Heart left ventricle (tissue), 16 donors: ENCODE measurements at regions not wholly inside any gene's neighbourhood (a gene's known extent, or its start where the extent isn't known, plus 50 kb on each side); places are given as distances from the start of the nearest gene placed in this dataset.
"Not testable (repeated sequence)": the region's sequence is repeated elsewhere in the genome, so short reads cannot be mapped to it uniquely, and the experiment has no call there.

ENCODE experiments used
- ATAC-seq, 4 donors: fragments of 200-7000 bp; cut with Tn5 transposase; one replicate each; pipeline ENCODE4 v1.9.1; 2020 to 2022; ENCODE audit warnings: moderate library complexity in 4 of 4, mild to moderate bottlenecking in 3 of 4, moderate number of reproducible peaks in 1 of 4
- DNase-seq, 5 donors: peaks; one replicate each; pipeline ENCODE4 v3.0.0-alpha.2; 2020
- H3K27ac ChIP-seq, 12 donors: fragments of 200-600 bp; sonication (generic) in 4 of 12; one replicate each; pipeline versions ENCODE4 v1.5.0 to v1.8.0; 2016 to 2022; ENCODE audit warnings: mild to moderate bottlenecking in 2 of 12
- H3K27me3 ChIP-seq, 9 donors: fragments of 200-600 bp; sonication (generic) in 2 of 9; one replicate each; pipeline versions ENCODE4 v1.5.1 to v1.8.0; 2016 to 2022; ENCODE audit warnings: mild to moderate bottlenecking in 3 of 9
- H3K36me3 ChIP-seq, 9 donors: fragments of 200-600 bp; sonication (generic) in 2 of 9; one replicate each; pipeline versions ENCODE4 v1.5.0 to v1.8.0; 2018 to 2022; ENCODE audit warnings: mild to moderate bottlenecking in 2 of 9
- H3K4me1 ChIP-seq, 12 donors: fragments of 200-600 bp; sonication (generic) in 4 of 12; one replicate each; pipeline versions ENCODE4 v1.5.0 to v1.8.0; 2016 to 2022; ENCODE audit warnings: mild to moderate bottlenecking in 3 of 12
- H3K4me3 ChIP-seq, 12 donors: fragments of 200-600 bp; sonication (generic) in 4 of 12; one replicate each; pipeline versions ENCODE4 v1.5.0 to v1.8.0; 2017 to 2022; ENCODE audit warnings: mild to moderate bottlenecking in 9 of 12, moderate library complexity in 4 of 12
- H3K9me3 ChIP-seq, 12 donors: fragments of 200-600 bp; sonication (generic) in 4 of 12; one replicate each; pipeline versions ENCODE4 v1.5.0 to v1.8.0; 2016 to 2022; ENCODE audit warnings: mild to moderate bottlenecking in 1 of 12
- POLR2A ChIP-seq, 2 donors: fragments of 450-650 bp; IDR thresholded peaks; one replicate each; pipeline ENCODE4 v1.6.1; 2017; ENCODE audit warnings: antibody characterized with exemption in 2 of 2, mild to moderate bottlenecking in 2 of 2, moderate library complexity in 2 of 2
- WGBS, 4 donors: extraction: QIAGEN DNeasy Blood & Tissue Kit in 2 of 4; methylation state at CpG; one replicate each; pipeline versions ENCODE4 v1.1.5 to v1.1.7; 2013 to 2018; 5-methylcytosine and 5-hydroxymethylcytosine counted together
- intact Hi-C, 10 donors: fragments of 100-400 bp; cut with DNase I; formaldehyde crosslinking; loops; one replicate each; pipeline versions ENCODE4 v1.11.1 to v1.14.2; 2022
- TF ChIP-seq, protein P1 (sequence below), 12 donors: fragments of 200-600 bp; sonication (generic) in 4 of 12; IDR thresholded peaks; one replicate each; pipeline versions ENCODE4 v1.5.0 to v1.8.0; 2018 to 2022; ENCODE audit warnings: antibody characterized with exemption in 12 of 12, mild to moderate bottlenecking in 5 of 12
- donor health status: ischemic (EF 13 %, LVEDD 7.1; RV severe dilation, severe dysfunction).
- donor health status: healthy with polysubstance abuse.
- donor health status: DM: no; HTN: yes; CAD: no.
- donor health status: DM: no; HTN: no; CAD: no.
- donor health status: ischemic (EF 25% LVEDD 6.9; RV normal size, moderate dysfunction).
- donor health status: ischemic (EF 25% LVEDD 5.7; RV mildly dilated, moderate dysfunction).
- donor health status: healthy.
- donor health status: DM: yes; HTN: yes; CAD: no.
- donor health status: ischemic (EF 35%, LVEDD 5.7; RV mildly dilated, moderate dysfunction).
- donor health status: nonischemic (EF 11% LVEDD 7.7; RV severe dilation, severe dysfunction).
- donor health status: DM: yes; HTN: yes; CAD: no.
- donor health status: PGD.
- donor health status: ischemic (EF 29% LVEDD 5.4; RV normal size, mild dysfunction).
- donor health status: nonischemic (EF 23%, LVEDD 6.1; RV moderate dilation, normal function).

DNA sequence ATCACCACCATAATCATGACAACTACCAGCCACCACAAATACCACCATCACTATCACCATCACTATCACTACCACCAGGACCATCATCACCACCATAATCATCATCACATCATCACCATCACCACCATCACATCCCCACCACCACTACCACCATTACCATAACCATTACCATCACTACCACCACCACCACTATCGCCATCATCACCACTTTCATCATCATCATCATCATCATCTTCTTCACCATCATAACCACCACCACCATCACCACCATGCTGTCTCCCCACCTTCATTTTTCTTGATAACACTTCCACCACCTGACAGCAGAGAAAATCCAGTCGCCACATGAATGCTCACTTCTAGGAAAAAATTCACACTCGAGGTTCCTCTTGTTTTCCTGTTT lies 253.6 kb downstream of the ANKRD60 start:
- Histone ChIP-seq H3K27ac (no peak overlapping the region), H3K9me3 (peaks cover 0 to 4% (median 0%) of the 10 kb centered on the region in 12 donors), H3K4me3 (no peak overlapping the region), H3K36me3 (no peaks in the 10 kb centered on the region), H3K27me3 (peaks cover 0 to 3% (median 0%) of the 10 kb centered on the region in 9 donors), H3K4me1 (peaks cover 0 to 21% (median 0%) of the 10 kb centered on the region in 12 donors)
- TF ChIP-seq, protein P1, sequence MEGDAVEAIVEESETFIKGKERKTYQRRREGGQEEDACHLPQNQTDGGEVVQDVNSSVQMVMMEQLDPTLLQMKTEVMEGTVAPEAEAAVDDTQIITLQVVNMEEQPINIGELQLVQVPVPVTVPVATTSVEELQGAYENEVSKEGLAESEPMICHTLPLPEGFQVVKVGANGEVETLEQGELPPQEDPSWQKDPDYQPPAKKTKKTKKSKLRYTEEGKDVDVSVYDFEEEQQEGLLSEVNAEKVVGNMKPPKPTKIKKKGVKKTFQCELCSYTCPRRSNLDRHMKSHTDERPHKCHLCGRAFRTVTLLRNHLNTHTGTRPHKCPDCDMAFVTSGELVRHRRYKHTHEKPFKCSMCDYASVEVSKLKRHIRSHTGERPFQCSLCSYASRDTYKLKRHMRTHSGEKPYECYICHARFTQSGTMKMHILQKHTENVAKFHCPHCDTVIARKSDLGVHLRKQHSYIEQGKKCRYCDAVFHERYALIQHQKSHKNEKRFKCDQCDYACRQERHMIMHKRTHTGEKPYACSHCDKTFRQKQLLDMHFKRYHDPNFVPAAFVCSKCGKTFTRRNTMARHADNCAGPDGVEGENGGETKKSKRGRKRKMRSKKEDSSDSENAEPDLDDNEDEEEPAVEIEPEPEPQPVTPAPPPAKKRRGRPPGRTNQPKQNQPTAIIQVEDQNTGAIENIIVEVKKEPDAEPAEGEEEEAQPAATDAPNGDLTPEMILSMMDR (IDR thresholded peaks at IDR 0.05), result no peak
- TF ChIP-seq POLR2A (IDR thresholded peaks at IDR 0.05), result no peak
- no peak for ATAC-seq
- DNase-seq, result no peak
- 90 to 97% (median 97%) methylated on average over 3 of the region's 3 CpGs for WGBS, 4 donors
- intact Hi-C loops, result no loop called here

DNA sequence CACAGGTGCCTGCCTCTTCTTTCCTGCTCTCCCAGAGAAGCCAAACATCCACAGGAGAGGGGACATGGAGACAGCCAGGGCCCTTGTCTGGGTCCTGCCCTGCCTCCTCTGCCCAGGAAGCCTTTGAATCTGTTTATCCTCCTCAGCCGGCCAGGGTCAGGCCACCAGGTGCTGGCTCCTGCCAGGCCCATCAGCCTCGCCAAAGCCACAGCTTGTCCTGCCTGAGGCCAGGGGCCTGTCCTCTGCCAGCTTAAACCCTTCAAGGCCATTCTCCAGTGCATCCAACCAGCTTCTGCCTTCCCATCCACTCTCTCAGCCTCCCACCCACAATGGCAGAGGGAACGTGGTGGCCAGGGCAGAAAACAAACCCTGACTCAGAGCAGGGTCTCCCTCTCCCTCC lies 254.6 kb downstream of the ANKRD60 start:
- Histone ChIP-seq H3K4me3 (no peak overlapping the region), H3K9me3 (peaks cover 0 to 4% (median 0%) of the 10 kb centered on the region in 12 donors), H3K4me1 (peaks cover 0 to 16% (median 0%) of the 10 kb centered on the region in 12 donors), H3K27ac (no peak overlapping the region), H3K36me3 (no peaks in the 10 kb centered on the region), H3K27me3 (peaks cover 0 to 7% (median 0%) of the 10 kb centered on the region in 9 donors)
- intact Hi-C loops, result no loop called here
- 64 to 88% (median 79%) methylated on average over 3 of the region's 3 CpGs for WGBS, 4 donors
- no peak for DNase-seq
- TF ChIP-seq POLR2A (IDR thresholded peaks at IDR 0.05), result no peak
- TF ChIP-seq, protein P1 (IDR thresholded peaks at IDR 0.05), result no peak
- ATAC-seq, result no peak

DNA sequence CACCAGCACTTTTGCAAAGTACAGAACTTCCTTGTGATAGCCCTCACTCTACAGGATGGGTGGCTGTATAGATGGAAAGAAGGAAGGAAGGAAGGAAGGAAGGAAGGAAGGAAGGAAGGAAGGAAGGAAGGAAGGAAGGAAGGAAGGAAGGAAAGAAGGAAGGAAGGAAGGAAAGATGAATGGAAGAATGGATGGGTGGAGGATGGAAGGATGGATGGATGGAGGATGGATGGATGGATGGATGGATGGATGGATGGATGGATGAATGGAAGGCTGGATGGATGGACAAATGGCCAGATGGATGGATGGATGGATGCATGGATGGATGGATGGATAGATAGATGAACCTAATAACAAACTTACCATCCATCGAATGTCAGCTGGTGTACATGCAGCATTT lies 256.9 kb downstream of the ANKRD60 start:
- ATAC-seq, H3K9me3 ChIP-seq, H3K36me3 ChIP-seq, intact Hi-C loops, H3K27ac ChIP-seq, H3K4me3 ChIP-seq, DNase-seq, H3K4me1 ChIP-seq: not testable (repeated sequence)
- peaks cover 0 to 21% (median 0%) of the 10 kb centered on the region in 9 donors for H3K27me3 ChIP-seq
- WGBS, 4 donors, result 93 to 100% (median 96%) methylated on average over 1 of the region's 1 CpG

DNA sequence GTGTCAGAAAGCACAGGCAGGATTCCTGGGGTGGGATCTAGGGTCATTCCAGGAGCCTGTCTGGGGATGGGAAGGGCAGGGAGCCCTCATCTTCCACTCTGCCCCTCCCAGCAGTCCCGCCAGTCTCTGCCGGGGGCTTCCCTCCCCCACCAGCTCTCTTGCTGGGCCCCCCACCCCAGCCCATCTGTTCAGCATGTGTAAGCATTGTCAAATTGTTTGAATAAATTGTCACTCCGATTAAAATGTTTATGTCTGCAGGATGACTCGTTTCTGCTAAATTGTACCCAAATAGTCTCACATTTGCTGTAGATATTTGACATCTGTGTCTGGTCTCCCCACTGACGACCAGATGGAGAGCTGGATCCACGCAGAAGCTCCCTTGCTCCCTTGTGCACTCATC lies 257.6 kb downstream of the ANKRD60 start:
- DNase-seq (no peak), ATAC-seq (no peak)
- H3K4me1 ChIP-seq, result peaks cover 0 to under 1% (median 0%) of the 10 kb centered on the region in 12 donors
- H3K9me3 ChIP-seq, result peaks cover 0 to 4% (median 0%) of the 10 kb centered on the region in 12 donors
- whole genome bisulfite sequencing, 4 donors, result 68 to 79% (median 71%) methylated on average over 6 of the region's 6 CpGs
- TF ChIP-seq, protein P1 (IDR thresholded peaks at IDR 0.05), result no peak
- TF ChIP-seq POLR2A (IDR thresholded peaks at IDR 0.05), result no peak
- no peak overlapping the region for H3K27ac ChIP-seq
- peaks cover 0 to 27% (median 0%) of the 10 kb centered on the region in 9 donors for H3K27me3 ChIP-seq
- intact Hi-C loops, result no loop called here
- H3K36me3 ChIP-seq, result no peaks in the 10 kb centered on the region
- H3K4me3 ChIP-seq, result no peak overlapping the region

DNA sequence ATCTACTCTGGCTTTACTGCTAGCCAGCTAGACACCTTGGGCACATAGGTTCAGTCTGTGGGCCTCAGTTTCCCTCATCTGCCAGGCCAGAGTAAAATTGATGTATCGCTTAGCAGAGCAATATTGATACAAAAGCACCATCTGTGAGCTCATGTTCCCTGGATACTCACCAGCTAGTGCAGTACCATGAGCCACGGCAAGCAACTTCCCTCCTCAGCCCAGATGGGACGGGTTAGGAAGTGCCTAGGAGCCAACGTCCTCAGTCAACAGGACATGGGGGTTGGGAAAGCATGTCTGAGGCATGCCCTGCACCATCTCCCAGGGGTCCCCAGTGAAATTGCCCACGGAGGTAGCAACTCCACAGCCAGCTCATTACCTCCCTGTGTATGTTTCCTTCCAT lies 258.3 kb downstream of the ANKRD60 start:
- DNase-seq, result no peak
- TF ChIP-seq POLR2A (IDR thresholded peaks at IDR 0.05), result no peak
- TF ChIP-seq, protein P1 (IDR thresholded peaks at IDR 0.05), result no peak
- Histone ChIP-seq H3K27me3 (peaks cover 0 to 27% (median 0%) of the 10 kb centered on the region in 9 donors), H3K9me3 (peaks cover 0 to 4% (median 0%) of the 10 kb centered on the region in 12 donors), H3K4me1 (peaks cover 0 to 4% (median 0%) of the 10 kb centered on the region in 12 donors), H3K36me3 (no peaks in the 10 kb centered on the region), H3K27ac (no peak overlapping the region), H3K4me3 (no peak overlapping the region)
- ATAC-seq, result no peak
- intact Hi-C loops, result no loop called here
- 49 to 63% (median 61%) methylated on average over 5 of the region's 5 CpGs for whole genome bisulfite sequencing, 4 donors
